GM23248 (cell line): ENCODE measurements at regions not wholly inside any gene's neighbourhood (a gene's known extent, or its start where the extent isn't known, plus 50 kb on each side); places are given as distances from the start of the nearest gene placed in this dataset.

Experiments
- EZH2 ChIP-seq: fragments of 200-600 bp; sonication (generic); IDR thresholded peaks from 2 replicates; pipeline ENCODE4 v1.6.1; 2018; ENCODE audit warnings: antibody characterized with exemption, mild to moderate bottlenecking; ENCODE audit not compliant: insufficient read depth, poor library complexity, severe bottlenecking
- EZH2phosphoT487 ChIP-seq: fragments of 200-600 bp; sonication (generic); IDR thresholded peaks from 2 replicates; pipeline ENCODE4 v1.6.1; 2018; ENCODE audit warnings: antibody characterized with exemption, moderate library complexity, mild to moderate bottlenecking, low read depth; ENCODE audit not compliant: insufficient read depth

DNA sequence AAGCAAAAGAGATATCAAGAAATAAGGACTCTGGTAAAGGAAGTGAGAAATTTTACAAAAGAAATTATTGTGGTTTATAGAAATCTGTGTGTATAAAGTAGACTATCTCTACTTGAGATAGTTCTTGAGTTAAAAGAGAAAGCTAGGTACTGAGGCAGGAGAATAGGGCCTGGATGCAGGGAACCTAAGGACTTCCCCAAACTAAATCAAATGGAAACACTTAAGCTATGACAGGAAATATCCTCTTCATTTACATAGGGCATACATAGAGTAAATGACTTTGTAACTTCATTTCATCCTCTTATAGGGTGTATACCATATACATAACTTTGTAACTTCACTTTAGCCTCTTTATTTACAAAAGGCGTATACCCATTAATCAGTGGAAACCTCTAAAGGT, 219.2 kb upstream of the RGPD4 start:
- TF ChIP-seq EZH2 (no peak), EZH2phosphoT487 (no peak)
